Activated CD8-positive, alpha-beta T cell treated with anti-CD3 and anti-CD28 coated beads for 36 hours (primary cell): ENCODE measurements at regions not wholly inside any gene's neighbourhood (a gene's known extent, or its start where the extent isn't known, plus 50 kb on each side); places are given as distances from the start of the nearest gene placed in this dataset.

Experiments
- ATAC-seq: fragments of 200-7000 bp; cut with Tn5 transposase; one replicate; pipeline ENCODE4 v1.10.0; 2021; ENCODE audit warnings: mild to moderate bottlenecking, moderate library complexity
- CTCF ChIA-PET: fragments of 350-600 bp; sonication (Branson Sonifier 250); formaldehyde crosslinking; loops from one replicate; lab custom pipeline; 2021; ENCODE audit warnings: antibody characterized with exemption; lab: Charles Lee
- POLR2A ChIA-PET: fragments of 350-600 bp; sonication (Branson Sonifier 250); formaldehyde crosslinking; loops from one replicate; lab custom pipeline; 2021; ENCODE audit warnings: antibody characterized with exemption; lab: Charles Lee
- DNase-seq: peaks from one replicate; pipeline ENCODE4 v3.0.0-alpha.2; 2020
- H3K27ac Mint-ChIP-seq: one replicate; pipeline ENCODE4 v1.8.0; 2021; ENCODE audit warnings: mild to moderate bottlenecking, mixed read lengths
- H3K27me3 Mint-ChIP-seq: one replicate; pipeline ENCODE4 v1.8.0; 2021; ENCODE audit warnings: mixed read lengths
- H3K36me3 Mint-ChIP-seq: one replicate; pipeline ENCODE4 v1.8.0; 2021; ENCODE audit warnings: low read depth, mixed read lengths
- H3K4me1 Mint-ChIP-seq: one replicate; pipeline ENCODE4 v1.8.0; 2021; ENCODE audit warnings: low read depth, mixed read lengths
- H3K4me3 Mint-ChIP-seq: one replicate; pipeline ENCODE4 v1.8.0; 2021; ENCODE audit warnings: mild to moderate bottlenecking, moderate library complexity, mixed read lengths
- H3K9me3 Mint-ChIP-seq: one replicate; pipeline ENCODE4 v1.8.0; 2021; ENCODE audit warnings: mixed read lengths
- intact Hi-C: fragments of 100-400 bp; cut with micrococcal nuclease; formaldehyde crosslinking; loops from one replicate; pipeline ENCODE4 v1.10.0; 2022
- TF ChIP-seq, protein P1 (sequence below): fragments of 200-600 bp; IDR thresholded peaks from one replicate; pipeline ENCODE4 v1.8.0; 2022; ENCODE audit warnings: antibody characterized with exemption, mild to moderate bottlenecking

DNA sequence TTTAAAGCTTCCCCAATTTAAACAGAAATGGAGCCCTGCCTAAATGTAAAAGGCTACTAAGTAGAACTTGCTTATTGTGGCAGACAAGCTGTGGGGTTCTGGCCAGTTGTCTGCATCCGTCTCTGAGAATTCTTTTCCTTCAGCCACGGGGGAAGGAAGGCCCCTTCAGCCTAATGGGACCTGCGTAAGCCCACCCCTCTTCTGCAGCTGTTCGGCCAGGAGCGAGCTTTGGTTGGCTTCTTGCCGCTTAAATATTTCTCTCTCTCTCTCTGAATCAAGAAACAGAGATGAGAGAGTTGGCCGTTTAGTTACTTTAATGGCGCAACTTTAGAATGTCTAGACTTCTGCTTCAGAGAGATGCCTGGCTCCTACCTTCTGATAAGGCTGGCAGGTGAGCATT is 151.7 kb upstream of the PROK2 start:
- ChIA-PET CTCF (interaction anchor here (0.6 to 2.1 kb wide), 2 partner anchors 61 to 326 kb away, joined by 3 to 7 read pairs; no protein-coding TSS in a partner anchor), POLR2A (no interaction called here)
- Mint-ChIP-seq H3K27ac (no peak overlapping the region), H3K4me3 (no peak overlapping the region), H3K27me3 (peaks cover 2% of the 10 kb centered on the region), H3K36me3 (no peaks in the 10 kb centered on the region), H3K4me1 (no peaks in the 10 kb centered on the region), H3K9me3 (no peaks in the 10 kb centered on the region)
- intact Hi-C loops = no loop called here
- TF ChIP-seq, protein P1, sequence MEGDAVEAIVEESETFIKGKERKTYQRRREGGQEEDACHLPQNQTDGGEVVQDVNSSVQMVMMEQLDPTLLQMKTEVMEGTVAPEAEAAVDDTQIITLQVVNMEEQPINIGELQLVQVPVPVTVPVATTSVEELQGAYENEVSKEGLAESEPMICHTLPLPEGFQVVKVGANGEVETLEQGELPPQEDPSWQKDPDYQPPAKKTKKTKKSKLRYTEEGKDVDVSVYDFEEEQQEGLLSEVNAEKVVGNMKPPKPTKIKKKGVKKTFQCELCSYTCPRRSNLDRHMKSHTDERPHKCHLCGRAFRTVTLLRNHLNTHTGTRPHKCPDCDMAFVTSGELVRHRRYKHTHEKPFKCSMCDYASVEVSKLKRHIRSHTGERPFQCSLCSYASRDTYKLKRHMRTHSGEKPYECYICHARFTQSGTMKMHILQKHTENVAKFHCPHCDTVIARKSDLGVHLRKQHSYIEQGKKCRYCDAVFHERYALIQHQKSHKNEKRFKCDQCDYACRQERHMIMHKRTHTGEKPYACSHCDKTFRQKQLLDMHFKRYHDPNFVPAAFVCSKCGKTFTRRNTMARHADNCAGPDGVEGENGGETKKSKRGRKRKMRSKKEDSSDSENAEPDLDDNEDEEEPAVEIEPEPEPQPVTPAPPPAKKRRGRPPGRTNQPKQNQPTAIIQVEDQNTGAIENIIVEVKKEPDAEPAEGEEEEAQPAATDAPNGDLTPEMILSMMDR = no peak
- no peak for ATAC-seq
- DNase-seq = no peak

DNA sequence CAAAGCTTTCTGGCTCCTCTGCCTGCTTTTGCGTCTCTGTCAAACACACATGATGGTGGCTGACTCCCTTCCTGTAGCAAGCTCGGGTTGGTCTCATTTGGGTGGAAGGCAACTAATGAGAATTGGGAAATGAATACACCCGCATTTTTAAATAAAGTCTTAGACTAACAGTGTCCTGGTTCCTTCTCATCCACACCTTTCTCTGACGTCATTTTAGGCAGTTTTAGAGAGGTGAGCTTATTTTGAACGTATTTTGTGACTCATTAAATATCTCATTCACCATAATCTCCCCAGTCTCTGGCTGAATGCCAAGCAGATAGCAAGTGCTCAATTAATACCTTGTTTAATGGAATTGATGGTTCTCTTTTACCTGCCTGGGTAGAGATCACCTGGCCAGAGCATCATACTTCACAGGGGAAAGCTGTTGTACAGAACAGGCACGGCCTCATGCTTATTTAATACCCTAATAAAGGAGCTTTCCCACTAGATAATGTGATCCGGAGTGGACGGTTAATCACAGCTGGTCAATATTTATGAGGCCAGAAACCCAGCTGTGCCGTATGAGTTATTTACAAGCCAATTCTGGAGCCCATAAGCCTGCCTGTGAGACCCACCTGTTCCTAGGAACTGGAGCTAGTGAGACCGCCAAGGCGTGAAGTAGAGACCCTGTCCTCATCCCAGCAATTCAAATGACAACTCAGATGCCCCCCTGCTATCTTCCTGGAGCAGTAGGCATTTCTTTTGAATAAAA is 149.7 kb upstream of the PROK2 start:
- intact Hi-C loops = no loop called here
- no peak for DNase-seq
- Mint-ChIP-seq H3K36me3 (no peaks in the 10 kb centered on the region), H3K4me3 (no peak overlapping the region), H3K27ac (no peak overlapping the region), H3K9me3 (no peaks in the 10 kb centered on the region), H3K27me3 (no peaks in the 10 kb centered on the region), H3K4me1 (no peaks in the 10 kb centered on the region)
- POLR2A ChIA-PET = interaction anchor here (0.5 to 0.6 kb wide), 2 partner anchors 383 to 630 kb away, joined by 3 read pairs; no protein-coding TSS in a partner anchor
- TF ChIP-seq, protein P1 = no peak
- no peak for ATAC-seq
- CTCF ChIA-PET = interaction anchor here (2.1 kb wide), 1 partner anchor 59 kb away, joined by 7 read pairs; no protein-coding TSS in a partner anchor

DNA sequence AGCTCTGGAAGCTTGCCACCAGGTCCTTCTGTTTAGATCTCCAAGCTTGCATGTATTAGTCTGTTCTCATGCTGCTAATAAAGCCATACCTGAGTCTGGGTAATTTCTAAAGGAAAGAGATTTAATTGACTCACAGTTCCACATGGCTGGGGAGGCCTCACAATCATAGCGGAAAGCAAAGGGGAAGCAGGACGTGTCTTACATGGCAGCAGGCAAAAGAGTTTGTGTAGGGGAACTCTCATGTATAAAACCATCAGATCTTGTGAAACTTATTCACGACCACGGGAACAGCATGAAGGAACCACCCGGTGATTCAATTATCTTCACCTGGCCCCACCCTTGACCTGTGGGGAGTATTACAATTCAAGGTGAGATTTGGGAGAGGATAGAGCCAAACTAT is 147.0 kb upstream of the PROK2 start:
- CTCF ChIA-PET = interaction anchor here (1.9 kb wide), 1 partner anchor 890 kb away, joined by 8 read pairs; no protein-coding TSS in a partner anchor
- intact Hi-C loops = no loop called here
- H3K4me3 Mint-ChIP-seq = no peak overlapping the region
- ATAC-seq (no peak), DNase-seq (no peak)
- H3K4me1 Mint-ChIP-seq = no peaks in the 10 kb centered on the region
- H3K36me3 Mint-ChIP-seq = no peaks in the 10 kb centered on the region
- H3K27ac Mint-ChIP-seq = no peak overlapping the region
- TF ChIP-seq, protein P1 = no peak
- no peaks in the 10 kb centered on the region for H3K9me3 Mint-ChIP-seq
- no peaks in the 10 kb centered on the region for H3K27me3 Mint-ChIP-seq
- POLR2A ChIA-PET = no interaction called here

DNA sequence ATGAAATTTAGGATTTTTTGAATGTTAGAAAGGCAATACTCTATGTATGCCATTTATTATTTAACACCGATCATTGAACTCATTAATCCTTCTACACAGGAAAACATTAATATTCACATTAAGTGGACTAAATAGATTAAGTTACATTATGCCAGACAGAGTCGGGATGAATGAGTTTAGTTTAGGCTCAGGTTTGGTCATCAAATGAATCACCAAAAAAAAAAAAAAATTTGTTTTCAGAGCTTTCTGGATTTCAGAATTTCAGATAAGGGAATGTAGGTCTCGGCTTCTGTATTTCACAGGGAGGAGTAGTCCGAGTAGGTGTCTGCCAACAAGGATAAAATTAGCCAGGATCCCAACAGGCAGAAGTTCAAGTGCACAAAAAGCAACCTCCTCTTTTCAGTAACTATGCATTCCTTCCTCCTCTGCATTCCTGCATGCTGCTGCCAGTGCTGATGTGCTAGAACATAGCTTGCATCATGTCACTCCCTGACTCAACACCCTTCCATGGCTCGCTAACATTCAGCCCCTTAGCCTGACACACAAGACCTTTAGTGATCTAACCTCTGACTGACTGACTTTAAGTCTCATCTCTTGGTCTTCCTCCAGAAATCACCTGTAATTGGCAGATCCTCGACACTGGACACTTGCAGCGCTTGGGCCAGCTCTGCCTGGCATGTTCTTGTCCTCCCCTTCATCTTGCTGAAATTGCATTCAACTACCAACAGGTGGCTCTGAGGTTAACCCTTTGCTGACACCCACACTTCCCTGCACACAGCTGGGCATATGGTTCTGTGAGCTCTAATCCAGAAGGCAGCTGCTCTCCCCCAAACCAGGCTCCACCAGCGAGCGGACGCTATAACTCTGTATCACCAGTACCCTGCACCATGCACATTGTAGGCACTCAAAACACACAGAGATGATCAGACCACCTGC is 145.4 kb upstream of the PROK2 start:
- intact Hi-C loops = no loop called here
- POLR2A ChIA-PET = no interaction called here
- H3K4me3 Mint-ChIP-seq = no peak overlapping the region
- H3K27ac Mint-ChIP-seq = no peak overlapping the region
- H3K36me3 Mint-ChIP-seq = no peaks in the 10 kb centered on the region
- TF ChIP-seq, protein P1 = peak; percentile 40
- no peaks in the 10 kb centered on the region for H3K27me3 Mint-ChIP-seq
- CTCF ChIA-PET = interaction anchor here (1.0 to 1.9 kb wide), 7 partner anchors 11 to 892 kb away, joined by 3 to 8 read pairs (median 3); no protein-coding TSS in a partner anchor
- DNase-seq (peak; percentile 21), ATAC-seq (peak; percentile 53)
- H3K9me3 Mint-ChIP-seq = no peaks in the 10 kb centered on the region
- H3K4me1 Mint-ChIP-seq = peaks cover 3% of the 10 kb centered on the region
